ENCODE measurements at regions not wholly inside any gene's neighbourhood (a gene's known extent, or its start where the extent isn't known, plus 50 kb on each side); places are given as distances from the start of the nearest gene placed in this dataset.
"Not testable (repeated sequence)": the region's sequence is repeated elsewhere in the genome, so short reads cannot be mapped to it uniquely, and the experiment has no call there.

DNA sequence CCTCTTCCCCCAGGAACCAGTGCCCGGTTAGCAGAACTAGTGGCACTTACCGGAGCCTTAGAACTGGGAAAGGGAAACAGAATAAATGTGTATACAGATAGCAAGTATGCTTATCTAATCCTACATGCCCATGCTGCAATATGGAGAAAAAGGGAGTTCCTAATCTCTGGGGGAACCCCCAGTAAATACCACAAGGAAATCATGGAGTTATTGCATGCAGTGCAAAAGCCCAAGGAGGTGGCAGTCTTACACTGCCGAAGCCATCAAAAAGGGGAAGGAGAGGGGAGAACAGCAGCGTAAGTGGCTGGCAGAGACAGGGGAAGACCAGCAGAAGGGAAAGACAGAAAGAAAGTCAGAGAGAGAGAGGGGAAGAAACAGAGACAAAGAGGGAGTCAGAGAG, 556.7 kb upstream of the SPRY2 start:
- not testable (repeated sequence) for DNase-seq

GRCh38 chr13:80894917-80895316, 554.0 kb upstream of the SPRY2 start:
- DNase-seq, result no peak

GRCh38 chr13:80889829-80890228, 548.9 kb upstream of the SPRY2 start:
- DNase-seq, result no peak

DNA sequence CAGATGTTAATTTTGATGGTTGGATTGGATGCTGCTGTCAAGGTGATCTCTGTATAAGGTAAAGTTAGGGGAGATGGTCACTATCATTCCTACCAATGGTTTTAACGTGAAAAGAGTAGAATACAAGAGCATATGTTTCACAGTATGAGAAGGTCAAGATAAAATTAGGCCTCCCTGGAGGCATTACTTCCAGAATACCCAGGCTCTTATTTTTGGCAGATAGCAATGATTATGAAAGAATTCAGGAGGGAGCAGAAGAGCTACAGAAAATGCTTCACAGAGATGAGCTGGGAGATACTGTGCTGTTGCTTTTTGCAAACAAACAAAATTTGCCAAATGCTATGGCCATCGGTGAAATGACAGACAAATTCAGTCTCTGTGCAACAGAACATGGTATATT, 547.5 kb upstream of the SPRY2 start:
- DNase-seq, result no peak

GRCh38 chr13:80884056-80884785, 543.3 kb upstream of the SPRY2 start:
- no peak for DNase-seq

DNA sequence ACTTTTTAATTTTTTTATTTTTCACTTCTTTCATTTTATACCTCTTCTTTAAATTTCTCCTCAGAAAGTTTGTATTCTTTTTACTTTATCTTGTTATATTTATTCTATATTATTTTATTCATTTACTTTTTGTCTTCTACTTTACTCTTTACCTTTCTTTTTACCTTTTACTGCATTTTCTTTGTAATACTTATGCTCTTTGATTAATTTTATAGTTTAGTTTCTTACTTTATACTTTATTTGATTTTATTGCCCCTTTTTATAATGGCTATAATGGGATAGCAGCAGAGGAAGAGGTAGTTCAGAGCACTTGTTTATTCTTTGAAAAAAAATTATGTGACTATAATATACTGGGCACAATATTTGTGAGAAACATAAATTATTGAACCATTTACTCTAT, 542.6 kb upstream of the SPRY2 start:
- DNase-seq, result no peak

- peak; percentile 50 for DNase-seq
Measured at GRCh38 chr13:80881942-80882445, 541.1 kb upstream of the SPRY2 start.

DNA sequence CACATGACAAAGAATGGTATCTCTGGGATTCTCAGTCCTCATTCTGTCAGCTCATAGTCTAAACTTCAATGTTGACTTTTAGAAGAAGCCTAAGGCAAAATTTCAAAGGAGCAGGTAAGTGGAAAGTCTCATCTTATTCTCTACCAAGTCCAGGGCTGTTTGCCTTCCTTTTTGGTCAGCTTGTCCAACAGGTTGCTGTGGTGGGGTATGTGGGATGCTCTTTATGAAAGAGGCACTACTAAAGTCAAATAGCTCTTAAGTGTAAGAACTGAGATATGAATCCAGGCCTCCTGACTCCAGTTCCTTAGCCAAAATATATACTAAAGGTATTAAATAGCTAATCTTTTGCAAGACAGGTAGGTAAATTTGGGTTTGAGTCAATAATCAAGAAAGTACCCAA, 540.6 kb upstream of the SPRY2 start:
- DNase-seq, result no peak

DNA sequence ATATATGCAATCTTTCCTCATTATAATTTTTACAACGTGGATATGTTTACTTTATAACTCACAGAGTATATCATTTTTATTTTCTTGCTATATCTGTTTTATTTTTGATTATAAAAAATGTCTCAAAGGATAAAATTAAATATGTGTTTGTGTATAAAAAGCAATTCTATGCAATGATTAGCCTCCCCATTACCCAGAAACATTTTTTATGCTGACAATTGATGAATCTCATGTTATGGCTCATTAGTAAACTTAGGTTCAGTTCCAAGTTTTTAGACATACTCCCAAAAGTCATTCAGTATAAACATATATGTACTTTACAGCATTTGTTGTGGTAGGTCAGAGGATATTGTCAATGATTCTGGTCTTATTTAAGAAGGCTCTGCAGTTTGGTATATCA, 540.1 kb upstream of the SPRY2 start:
- no peak for DNase-seq

DNA sequence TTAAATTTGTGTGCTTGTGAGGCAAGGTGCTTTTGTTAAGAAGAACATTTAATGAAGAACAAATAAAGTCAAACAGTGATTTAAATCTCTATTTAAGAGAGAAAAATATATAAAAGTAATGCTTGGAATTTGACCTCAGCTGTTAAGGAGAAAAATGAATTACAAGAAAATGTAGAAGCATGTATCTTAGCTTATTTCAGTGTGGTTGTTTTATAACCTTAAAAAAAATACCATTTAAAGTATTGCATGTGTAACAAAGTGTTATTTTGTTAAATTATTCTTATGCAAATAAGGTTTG, 537.0 kb upstream of the SPRY2 start:
- no peak for DNase-seq

DNA sequence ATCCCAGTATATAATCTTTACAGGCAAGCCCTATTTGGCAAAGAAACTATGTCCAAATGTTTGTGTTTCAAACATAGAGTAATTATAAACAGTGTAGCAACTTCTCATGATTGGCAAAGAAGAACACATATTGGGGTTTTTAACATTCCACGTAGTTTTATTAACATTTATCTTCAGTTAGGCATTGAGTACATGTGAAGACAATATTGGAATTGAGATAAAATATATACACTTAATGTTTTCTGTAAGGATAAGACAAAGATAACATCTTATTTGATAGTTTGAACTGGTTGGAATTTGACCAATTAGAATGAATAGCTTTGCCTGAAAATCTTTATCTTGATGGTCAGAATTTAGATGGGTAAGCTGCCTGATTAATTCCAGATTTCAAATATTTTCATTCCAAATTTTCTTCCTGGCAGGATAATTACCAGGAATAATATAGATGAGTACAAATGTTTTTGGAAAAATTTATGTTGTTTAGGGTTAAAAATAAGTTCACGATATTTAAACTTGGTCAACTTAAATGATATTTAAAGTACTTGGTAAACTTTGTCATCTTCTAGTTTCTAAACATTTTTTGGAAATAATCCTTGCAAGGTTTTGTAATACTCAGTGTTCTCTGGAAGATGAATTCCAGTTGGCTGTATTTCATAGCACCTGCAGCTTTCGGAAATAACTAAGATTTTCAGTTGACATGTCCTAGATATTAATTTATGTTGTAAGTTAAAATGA, 536.5 kb upstream of the SPRY2 start:
- DNase-seq, result no peak

DNA sequence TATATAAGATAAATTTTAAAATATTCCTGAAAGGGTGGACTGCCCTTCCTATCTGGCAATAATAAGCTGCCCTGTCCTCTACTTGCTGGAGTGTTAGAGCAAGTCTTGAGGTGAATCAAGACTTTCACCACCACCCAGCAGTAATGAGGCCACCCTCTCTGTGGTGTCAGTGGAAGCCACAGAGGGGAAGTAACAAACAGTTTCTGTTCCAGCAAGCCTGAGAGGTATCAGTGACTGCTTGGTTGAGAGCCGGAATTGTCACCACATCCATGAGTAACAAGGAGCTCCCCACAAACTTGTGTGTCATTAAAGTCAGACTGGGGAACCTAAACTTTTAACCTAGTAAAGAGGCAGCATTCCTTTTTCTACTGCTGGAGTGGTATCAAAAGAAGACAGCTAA, 532.7 kb upstream of the SPRY2 start:
- no peak for DNase-seq

- DNase-seq, result not testable (repeated sequence)
Measured at GRCh38 chr13:80871971-80872370, 531.0 kb upstream of the SPRY2 start.

- DNase-seq, result no peak
Measured at GRCh38 chr13:80871481-80871880, 530.6 kb upstream of the SPRY2 start.

DNA sequence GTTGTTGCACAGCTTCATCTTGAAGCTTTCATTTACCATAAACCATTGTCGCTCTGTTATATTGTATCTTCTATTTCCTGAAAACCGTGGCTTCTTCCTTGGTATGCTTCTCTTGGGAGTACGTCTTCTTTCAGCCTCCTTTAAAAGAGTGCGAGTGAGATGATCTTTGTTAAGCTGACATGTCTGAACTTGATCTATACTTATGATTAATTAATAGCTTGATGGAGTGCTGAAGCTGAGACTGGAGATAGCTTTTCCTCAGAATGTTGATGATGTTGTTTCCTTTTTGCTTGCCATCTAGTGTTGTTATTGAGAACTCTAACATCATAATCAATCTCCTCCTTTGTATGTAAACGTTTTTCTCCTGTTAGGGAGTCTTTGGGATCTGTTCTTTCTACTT, 529.3 kb upstream of the SPRY2 start:
- DNase-seq, result no peak

- DNase-seq, result no peak
Measured at GRCh38 chr13:80866921-80867320, 526.0 kb upstream of the SPRY2 start.

- DNase-seq, result peak; percentile 73
Measured at GRCh38 chr13:80865329-80865728, 524.4 kb upstream of the SPRY2 start.

DNA sequence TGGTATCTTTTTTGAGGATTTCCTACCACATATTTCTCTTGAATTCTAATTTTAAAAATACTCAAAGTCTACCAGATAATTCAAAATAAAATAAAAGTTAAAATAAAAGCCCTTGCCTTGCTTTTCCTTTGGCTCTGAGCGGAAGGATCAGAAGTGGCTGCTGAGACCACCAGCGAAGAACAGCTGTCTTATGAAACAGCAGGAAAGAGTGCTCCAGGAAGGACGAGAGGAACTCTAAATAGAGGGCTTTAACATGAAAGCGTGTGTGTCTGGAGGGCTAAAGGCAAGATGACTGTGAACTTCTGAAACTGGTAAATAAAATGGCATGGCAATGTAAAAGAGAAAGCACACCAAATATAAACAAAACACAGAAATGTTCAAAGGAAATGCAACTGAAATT, 521.5 kb upstream of the SPRY2 start:
- DNase-seq, result no peak

GRCh38 chr13:80860845-80861244, 519.9 kb upstream of the SPRY2 start:
- DNase-seq, result no peak

DNA sequence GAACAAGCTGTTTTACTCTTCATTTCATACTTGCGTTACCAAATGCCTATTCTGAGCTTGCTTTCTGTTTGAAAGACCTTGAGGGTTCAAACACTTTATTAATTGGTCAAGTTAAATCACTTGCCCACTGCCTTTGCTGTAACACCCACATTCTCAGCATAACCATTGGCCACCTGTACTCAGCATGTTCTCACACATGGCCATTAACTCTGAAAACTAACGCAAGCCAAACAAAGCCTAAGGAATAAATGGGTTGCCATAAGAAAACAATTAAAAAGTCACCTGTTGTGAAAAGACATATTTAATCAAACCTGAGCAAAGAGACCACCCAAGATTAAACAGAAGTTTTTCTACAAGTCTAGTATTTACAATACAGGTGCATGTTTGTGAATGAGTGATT, 517.2 kb upstream of the SPRY2 start:
- no peak for DNase-seq

GRCh38 chr13:80857321-80857720, 516.4 kb upstream of the SPRY2 start:
- DNase-seq, result no peak

DNA sequence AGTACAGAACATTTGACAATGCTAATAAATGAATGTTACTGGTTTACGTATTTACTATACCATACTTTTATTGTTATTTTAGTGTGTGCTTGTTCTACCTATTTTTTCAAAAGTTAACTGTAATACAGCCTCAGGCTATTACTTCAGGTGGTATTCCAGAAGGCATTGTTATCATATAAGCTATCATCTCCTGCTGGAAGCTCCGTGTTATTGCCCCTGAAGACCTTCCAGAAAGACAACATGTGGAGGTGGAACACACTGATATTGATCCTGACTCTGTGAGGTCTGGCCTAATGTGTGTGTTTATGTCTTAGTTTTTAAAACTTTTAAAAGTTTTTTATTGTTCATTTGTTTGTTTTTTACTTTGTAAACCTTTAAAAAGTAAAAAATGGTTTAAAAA, 509.8 kb upstream of the SPRY2 start:
- DNase-seq, result no peak

- DNase-seq, result no peak
Measured at GRCh38 chr13:80844164-80844563, 503.2 kb upstream of the SPRY2 start.

DNA sequence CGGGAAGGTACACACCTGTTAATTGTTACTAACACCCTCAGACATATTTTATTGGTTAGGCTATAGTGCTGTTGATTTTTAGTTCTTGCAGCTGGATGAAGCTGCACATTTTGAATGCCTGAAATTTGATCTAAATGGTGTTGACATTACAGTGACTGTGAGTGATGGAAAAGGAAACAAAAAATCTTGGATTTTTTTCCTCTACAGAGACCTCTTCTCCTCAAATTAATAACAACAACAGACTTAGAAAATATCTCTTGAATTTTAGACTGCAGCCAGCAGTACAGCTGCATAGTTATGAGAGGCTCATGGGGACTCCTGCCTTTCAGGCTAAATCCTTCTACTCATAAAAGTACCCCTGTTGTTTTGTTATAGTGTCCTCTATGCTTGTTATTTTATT, 500.5 kb upstream of the SPRY2 start:
- peak; percentile 35 for DNase-seq
